Bronchial epithelial cell (primary cell): ENCODE measurements at regions not wholly inside any gene's neighbourhood (a gene's known extent, or its start where the extent isn't known, plus 50 kb on each side); places are given as distances from the start of the nearest gene placed in this dataset.

Source experiments
- DNase-seq: peaks from one replicate; pipeline ENCODE4 v3.0.0-alpha.2; 2010; ENCODE audit warnings: low read depth
- FAIRE-seq: peaks from 2 replicates; lab custom pipeline; 2011; peaks lifted over from hg19 to GRCh38; lab: Jason Lieb, UNC
- H3K27me3 ChIP-seq: 2 replicates; pipeline ENCODE4 v1.5.1; 2011; ENCODE audit warnings: low read length; ENCODE audit not compliant: control insufficient read depth, insufficient read depth
- H3K36me3 ChIP-seq: 2 replicates; pipeline ENCODE4 v1.5.1; 2011; ENCODE audit warnings: low read length; ENCODE audit not compliant: control insufficient read depth, insufficient read depth
- H3K4me3 ChIP-seq: 2 replicates; pipeline ENCODE4 v1.5.1; 2011; ENCODE audit warnings: mild to moderate bottlenecking, low read depth, low read length, control low read depth
- CTCF ChIP-seq: IDR thresholded peaks from 2 replicates; pipeline ENCODE4 v1.5.1; 2011; ENCODE audit warnings: mild to moderate bottlenecking, moderate library complexity, low read length, control low read depth, inconsistent platforms; ENCODE audit not compliant: insufficient read depth, severe bottlenecking

- no peaks in the 10 kb centered on the region for H3K36me3 ChIP-seq
- no peaks in the 10 kb centered on the region for H3K27me3 ChIP-seq
- FAIRE-seq (no peak), DNase-seq (no peak)
- no peak overlapping the region for H3K4me3 ChIP-seq
- no peak for TF ChIP-seq CTCF
Observed at GRCh38 chr10:78429984-78430383, 396.3 kb downstream of the RPS24 start.

- no peak for DNase-seq
- no peak for FAIRE-seq
- H3K4me3 ChIP-seq: no peak overlapping the region
- no peaks in the 10 kb centered on the region for H3K27me3 ChIP-seq
- no peak for TF ChIP-seq CTCF
- no peaks in the 10 kb centered on the region for H3K36me3 ChIP-seq
Observed at GRCh38 chr10:78432583-78432982, 398.9 kb downstream of the RPS24 start.

DNA sequence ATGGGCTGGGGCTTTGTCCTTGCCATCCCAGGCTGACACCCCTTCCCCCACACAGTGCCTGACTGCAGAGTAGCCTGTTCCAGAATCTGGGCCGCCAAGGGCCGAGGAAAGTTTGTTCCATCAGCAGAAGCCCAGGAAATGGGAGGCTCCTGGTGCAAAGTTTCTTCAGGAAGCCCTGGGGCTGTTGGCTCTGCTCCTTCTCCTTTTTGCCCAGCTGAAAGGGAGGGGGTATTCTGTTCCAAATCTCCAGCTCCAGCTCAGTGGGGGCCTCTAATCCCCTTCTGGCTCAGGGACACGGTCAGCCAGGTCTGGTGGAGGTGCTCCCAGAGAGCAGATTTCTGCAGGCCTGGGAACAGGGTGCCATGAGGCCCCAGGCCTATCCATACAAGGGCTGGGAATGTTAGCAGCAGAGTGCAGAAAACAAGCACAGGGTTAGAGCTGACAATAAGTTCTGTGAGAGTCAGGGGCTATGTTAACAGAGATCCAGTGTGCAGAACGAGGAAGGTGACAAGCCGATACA, 399.5 kb downstream of the RPS24 start:
- H3K36me3 ChIP-seq: no peaks in the 10 kb centered on the region
- FAIRE-seq: no peak
- no peak for TF ChIP-seq CTCF
- H3K27me3 ChIP-seq: no peaks in the 10 kb centered on the region
- no peak for DNase-seq
- H3K4me3 ChIP-seq: no peak overlapping the region

DNA sequence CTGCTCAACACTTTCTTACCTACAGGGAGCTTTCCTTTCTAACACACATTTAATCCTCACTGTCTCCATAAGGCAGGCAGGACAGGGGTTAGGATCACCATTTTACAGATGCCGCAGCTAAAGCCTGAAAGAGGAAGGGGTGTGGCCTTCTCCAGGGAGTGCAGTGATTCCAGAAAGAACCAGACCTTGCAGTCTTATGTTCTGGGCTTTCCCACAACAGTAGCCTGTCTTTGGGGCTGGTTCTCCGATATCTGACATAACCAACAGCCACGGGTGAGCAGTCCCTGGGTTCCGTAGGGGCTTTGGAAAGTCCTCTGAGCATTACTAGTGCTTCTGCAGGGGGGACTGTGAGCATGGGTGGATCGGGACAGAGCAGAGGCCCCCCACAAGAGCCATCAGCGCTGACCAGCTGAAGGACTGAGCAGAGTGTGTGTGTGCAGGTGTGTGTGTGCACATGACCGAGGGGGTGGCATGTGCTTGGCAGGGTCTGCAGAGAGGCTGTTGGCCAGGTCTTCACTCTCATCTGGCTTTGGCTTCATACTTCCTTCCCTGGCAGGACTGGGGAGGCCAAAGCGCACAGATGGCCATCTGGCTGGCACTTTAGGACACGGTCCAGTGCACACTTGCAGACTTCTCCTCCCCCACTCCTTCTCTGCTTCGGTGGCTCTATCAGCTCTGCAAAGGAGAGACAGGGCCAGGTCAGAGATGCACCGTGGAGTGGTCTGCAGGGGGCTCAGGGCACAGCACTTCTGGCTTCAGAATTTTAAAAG, 400.3 kb downstream of the RPS24 start:
- DNase-seq: no peak
- FAIRE-seq: peak; percentile 79
- Histone ChIP-seq H3K4me3 (no peak overlapping the region), H3K27me3 (peaks cover 2% of the 10 kb centered on the region), H3K36me3 (no peaks in the 10 kb centered on the region)
- no peak for TF ChIP-seq CTCF

- peaks cover 3% of the 10 kb centered on the region for H3K27me3 ChIP-seq
- DNase-seq: no peak
- no peak for TF ChIP-seq CTCF
- FAIRE-seq: no peak
- no peak overlapping the region for H3K4me3 ChIP-seq
- H3K36me3 ChIP-seq: no peaks in the 10 kb centered on the region
Observed at GRCh38 chr10:78434886-78435285, 401.2 kb downstream of the RPS24 start.
